Endothelial cell of umbilical vein (primary cell): ENCODE measurements at regions not wholly inside any gene's neighbourhood (a gene's known extent, or its start where the extent isn't known, plus 50 kb on each side); places are given as distances from the start of the nearest gene placed in this dataset.

ENCODE experiments used
- BruUV-seq: library from RNA; stranded (reverse); fragments of 400-500 nt; replicated peaks from 2 replicates; lab custom pipeline; 2021; lab: Mats Ljungman, UMichigan
- CTCF ChIA-PET: fragments of 300-600, 350-600 bp; sonication (Branson Sonifier 250); formaldehyde crosslinking; loops from one replicate; lab custom pipeline; 2021; ENCODE audit warnings: antibody characterized with exemption, inconsistent platforms; lab: Charles Lee
- POLR2A ChIA-PET: fragments of 300-600, 350-600 bp; sonication (Branson Sonifier 250); formaldehyde crosslinking; loops from one replicate; lab custom pipeline; 2021; ENCODE audit warnings: antibody characterized with exemption, inconsistent platforms; lab: Charles Lee
- DNase-seq: peaks from one replicate; pipeline ENCODE4 v3.0.0-alpha.2; 2011; ENCODE audit warnings: low read depth, low spot score
- FAIRE-seq: peaks from 2 replicates; lab custom pipeline; 2011; peaks lifted over from hg19 to GRCh38; lab: Jason Lieb, UNC
- H2AFZ ChIP-seq: 2 replicates; pipeline ENCODE4 v1.6.0; 2012; ENCODE audit warnings: low read depth, low read length, control low read depth, inconsistent platforms
- H3K27ac ChIP-seq: 2 replicates; pipeline ENCODE4 v1.5.1; 2011; ENCODE audit warnings: low read depth, mild to moderate bottlenecking, control low read depth, low read length, moderate library complexity; ENCODE audit not compliant: insufficient read depth
- H3K27me3 ChIP-seq, 2 experiments: 2 replicates each; pipeline versions ENCODE4 v1.6.0 to v1.6.1; 2011; ENCODE audit warnings: low read length in 2 of 2, mixed read lengths in 1 of 2; ENCODE audit not compliant: control insufficient read depth in 2 of 2, insufficient read depth in 2 of 2
- H3K36me3 ChIP-seq, 2 experiments: 2 replicates in 1 of 2; 3 replicates in 1 of 2; pipeline ENCODE4 v1.5.1; 2011; ENCODE audit warnings: low read length in 2 of 2, mild to moderate bottlenecking in 1 of 2, moderate library complexity in 1 of 2; ENCODE audit not compliant: control insufficient read depth in 2 of 2, insufficient read depth in 2 of 2; ENCODE audit errors: extremely low read depth in 1 of 2
- H3K4me1 ChIP-seq: 3 replicates; pipeline ENCODE4 v1.5.1; 2011; ENCODE audit warnings: mild to moderate bottlenecking, low read length; ENCODE audit not compliant: control insufficient read depth, insufficient read depth; ENCODE audit errors: extremely low read depth
- H3K4me2 ChIP-seq: 2 replicates; pipeline ENCODE4 v1.6.1; 2011; ENCODE audit warnings: low read length, control low read depth, mixed read lengths; ENCODE audit not compliant: insufficient read depth
- H3K4me3 ChIP-seq, 3 experiments: fragments of 200-600 bp in 1 of 3; sonication (generic), shearing (Covaris generic) in 1 of 3; replicated peaks in 1 of 3; 2 replicates each; pipeline ENCODE4 v1.5.1; 2011 to 2016; ENCODE audit warnings: control low read depth in 3 of 3, low read length in 3 of 3, mild to moderate bottlenecking in 2 of 3, inconsistent platforms in 1 of 3, low read depth in 1 of 3, moderate library complexity in 1 of 3; ENCODE audit not compliant: insufficient read depth in 1 of 3
- H3K79me2 ChIP-seq: 2 replicates; pipeline ENCODE4 v1.6.0; 2012; ENCODE audit warnings: low read length, inconsistent platforms; ENCODE audit not compliant: control insufficient read depth, insufficient read depth
- H3K9ac ChIP-seq: replicated peaks from 2 replicates; pipeline ENCODE3; 2011; ENCODE audit warnings: low read length, control low read depth; ENCODE audit not compliant: insufficient read depth; ENCODE audit errors: extremely low read depth
- H3K9me1 ChIP-seq: replicated peaks from 3 replicates; pipeline ENCODE4 v1.6.0; 2011; ENCODE audit warnings: mild to moderate bottlenecking, low read length; ENCODE audit not compliant: control insufficient read depth, insufficient read depth; ENCODE audit errors: extremely low read depth
- H3K9me3 ChIP-seq: replicated peaks from 2 replicates; pipeline ENCODE4 v1.5.1; 2012; ENCODE audit warnings: low read length, inconsistent platforms; ENCODE audit not compliant: control insufficient read depth, insufficient read depth
- H4K20me1 ChIP-seq: replicated peaks from 2 replicates; pipeline ENCODE3; 2011; ENCODE audit warnings: mild to moderate bottlenecking, low read length; ENCODE audit not compliant: control insufficient read depth, insufficient read depth; ENCODE audit errors: extremely low read depth
- CTCF ChIP-seq, 2 donors: IDR thresholded peaks; 1 replicate in 1 of 2; 2 replicates in 1 of 2; pipeline ENCODE4 v1.5.1; 2011; ENCODE audit warnings: low read length in 2 of 2, mild to moderate bottlenecking in 2 of 2, moderate library complexity in 2 of 2, control low read depth in 1 of 2, inconsistent platforms in 1 of 2, low read depth in 1 of 2; ENCODE audit not compliant: insufficient read depth in 1 of 2; ENCODE audit errors: extremely low read depth in 1 of 2
- EZH2 ChIP-seq: IDR thresholded peaks from 2 replicates; pipeline ENCODE4 v1.6.1; 2012; ENCODE audit warnings: borderline replicate concordance, low read depth, mild to moderate bottlenecking, moderate library complexity, low read length, inconsistent platforms; ENCODE audit not compliant: severe bottlenecking
- FOS ChIP-seq: IDR thresholded peaks from 2 replicates; pipeline ENCODE4 v1.6.1; 2011; ENCODE audit warnings: mild to moderate bottlenecking, low read length, moderate library complexity, borderline replicate concordance; ENCODE audit not compliant: insufficient read depth
- GATA2 ChIP-seq: IDR thresholded peaks from 2 replicates; pipeline ENCODE4 v1.7.0; 2011; ENCODE audit warnings: low read depth, mild to moderate bottlenecking, moderate library complexity, mixed read lengths, low read length; ENCODE audit not compliant: insufficient read length, insufficient read depth
- JUN ChIP-seq: IDR thresholded peaks from 2 replicates; pipeline ENCODE4 v1.6.1; 2011; ENCODE audit warnings: borderline replicate concordance, low read depth; ENCODE audit not compliant: insufficient read length, insufficient read depth
- MAX ChIP-seq: IDR thresholded peaks from 2 replicates; pipeline ENCODE4 v1.6.1; 2011; ENCODE audit not compliant: insufficient read depth, insufficient read length
- MYC ChIP-seq: IDR thresholded peaks from one replicate; pipeline ENCODE4 v1.6.1; 2011; ENCODE audit warnings: mild to moderate bottlenecking, low read depth, low read length
- POLR2A ChIP-seq: IDR thresholded peaks from 2 replicates; pipeline ENCODE4 v1.6.1; 2012; ENCODE audit warnings: low read depth, mild to moderate bottlenecking, control low read depth, low read length
- POLR2AphosphoS5 ChIP-seq: IDR thresholded peaks from 2 replicates; pipeline ENCODE4 v1.6.1; 2012; ENCODE audit warnings: low read depth, mild to moderate bottlenecking, control low read depth, low read length, moderate library complexity; ENCODE audit not compliant: insufficient read depth
- dilution Hi-C: fragments of 300-500 bp; cut with MboI; formaldehyde crosslinking; loops from one replicate; pipeline ENCODE4 v1.15.0; 2019; ENCODE audit warnings: low sequenced_read_pairs; ENCODE audit not compliant: extremely low pct_ligation_motif_present
- intact Hi-C: fragments of 100-400 bp; cut with micrococcal nuclease; formaldehyde crosslinking; loops from one replicate; pipeline ENCODE4 v1.10.0; 2022

GRCh38 chr10:57798830-57799229, 468.9 kb downstream of the IPMK start:
- CTCF ChIA-PET, result no interaction called here
- no peak for DNase-seq
- POLR2A ChIA-PET, result no interaction called here
- H3K9me3 ChIP-seq, result no peaks in the 10 kb centered on the region
- FAIRE-seq, result no peak
- no peaks in the 10 kb centered on the region for H3K27me3 ChIP-seq
- H3K36me3 ChIP-seq, result no peaks in the 10 kb centered on the region
- no peaks in the 10 kb centered on the region for H3K79me2 ChIP-seq
- H4K20me1 ChIP-seq, result no peaks in the 10 kb centered on the region
- no TSS peak for BruUV-seq
- intact Hi-C loops (no loop called here), dilution Hi-C loops (no loop called here)
- H2AFZ ChIP-seq, result no peak overlapping the region
- no peak for TF ChIP-seq MAX
- no peak for TF ChIP-seq MYC
- no peak for TF ChIP-seq EZH2
- no peak for TF ChIP-seq POLR2AphosphoS5
- TF ChIP-seq FOS, result no peak
- no peak overlapping the region for H3K27ac ChIP-seq
- no peak overlapping the region for H3K4me3 ChIP-seq
- no peak overlapping the region for H3K9ac ChIP-seq
- no peak overlapping the region for H3K4me2 ChIP-seq
- no peaks in the 10 kb centered on the region for H3K9me1 ChIP-seq
- no peaks in the 10 kb centered on the region for H3K4me1 ChIP-seq

GRCh38 chr10:57791546-57791945, 476.1 kb downstream of the IPMK start:
- TF ChIP-seq EZH2 (no peak), GATA2 (no peak), MAX (no peak), MYC (no peak), POLR2AphosphoS5 (no peak), CTCF (IDR thresholded peaks at IDR 0.05; ENCODE audit: extremely low read depth in 1 of 2, insufficient read depth in 1 of 2, low read depth in 1 of 2, low read length in 2 of 2) (no peak), POLR2A (no peak), FOS (no peak), JUN (no peak)

More at GRCh38 chr10:57791546-57791945, 476.1 kb downstream of the IPMK start:
- H3K27me3 ChIP-seq, result no peaks in the 10 kb centered on the region
- H2AFZ ChIP-seq, result no peak overlapping the region
- H3K4me1 ChIP-seq, result no peaks in the 10 kb centered on the region
- intact Hi-C loops (no loop called here), dilution Hi-C loops (no loop called here)
- ChIA-PET CTCF (no interaction called here), POLR2A (no interaction called here)
- no peaks in the 10 kb centered on the region for H3K36me3 ChIP-seq
- FAIRE-seq (no peak), DNase-seq (no peak)
- H3K9me1 ChIP-seq, result no peaks in the 10 kb centered on the region
- H3K4me2 ChIP-seq, result no peak overlapping the region
- no peaks in the 10 kb centered on the region for H4K20me1 ChIP-seq
- no peak overlapping the region for H3K27ac ChIP-seq
- H3K4me3 ChIP-seq, result no peak overlapping the region
- no peaks in the 10 kb centered on the region for H3K79me2 ChIP-seq
- H3K9me3 ChIP-seq, result peaks cover 3% of the 10 kb centered on the region
- H3K9ac ChIP-seq, result no peak overlapping the region
- BruUV-seq, result no TSS peak
